Astrocyte of the spinal cord (primary cell): ENCODE measurements at regions not wholly inside any gene's neighbourhood (a gene's known extent, or its start where the extent isn't known, plus 50 kb on each side); places are given as distances from the start of the nearest gene placed in this dataset.

Experiments used
- DNase-seq: peaks from one replicate; pipeline ENCODE4 v3.0.0; 2011; ENCODE audit warnings: low read depth, low spot score
- H3K4me3 ChIP-seq: 2 replicates; pipeline ENCODE4 v1.5.1; 2011; ENCODE audit warnings: low read depth, mild to moderate bottlenecking, low read length, moderate library complexity
- in situ Hi-C: cut with HindIII; loops from 2 replicates; pipeline ENCODE4 v1.10.0; 2017; ENCODE audit warnings: low sequenced_read_pairs
- TF ChIP-seq, protein P1 (sequence below): IDR thresholded peaks from 2 replicates; pipeline ENCODE4 v1.5.1; 2012; ENCODE audit warnings: low read depth, mild to moderate bottlenecking, low read length, inconsistent platforms

GRCh38 chr3:21328711-21329390 lies 422.2 kb downstream of the ZNF385D start:
- in situ Hi-C loops = no loop called here
- TF ChIP-seq, protein P1, sequence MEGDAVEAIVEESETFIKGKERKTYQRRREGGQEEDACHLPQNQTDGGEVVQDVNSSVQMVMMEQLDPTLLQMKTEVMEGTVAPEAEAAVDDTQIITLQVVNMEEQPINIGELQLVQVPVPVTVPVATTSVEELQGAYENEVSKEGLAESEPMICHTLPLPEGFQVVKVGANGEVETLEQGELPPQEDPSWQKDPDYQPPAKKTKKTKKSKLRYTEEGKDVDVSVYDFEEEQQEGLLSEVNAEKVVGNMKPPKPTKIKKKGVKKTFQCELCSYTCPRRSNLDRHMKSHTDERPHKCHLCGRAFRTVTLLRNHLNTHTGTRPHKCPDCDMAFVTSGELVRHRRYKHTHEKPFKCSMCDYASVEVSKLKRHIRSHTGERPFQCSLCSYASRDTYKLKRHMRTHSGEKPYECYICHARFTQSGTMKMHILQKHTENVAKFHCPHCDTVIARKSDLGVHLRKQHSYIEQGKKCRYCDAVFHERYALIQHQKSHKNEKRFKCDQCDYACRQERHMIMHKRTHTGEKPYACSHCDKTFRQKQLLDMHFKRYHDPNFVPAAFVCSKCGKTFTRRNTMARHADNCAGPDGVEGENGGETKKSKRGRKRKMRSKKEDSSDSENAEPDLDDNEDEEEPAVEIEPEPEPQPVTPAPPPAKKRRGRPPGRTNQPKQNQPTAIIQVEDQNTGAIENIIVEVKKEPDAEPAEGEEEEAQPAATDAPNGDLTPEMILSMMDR = no peak
- DNase-seq = no peak

DNA sequence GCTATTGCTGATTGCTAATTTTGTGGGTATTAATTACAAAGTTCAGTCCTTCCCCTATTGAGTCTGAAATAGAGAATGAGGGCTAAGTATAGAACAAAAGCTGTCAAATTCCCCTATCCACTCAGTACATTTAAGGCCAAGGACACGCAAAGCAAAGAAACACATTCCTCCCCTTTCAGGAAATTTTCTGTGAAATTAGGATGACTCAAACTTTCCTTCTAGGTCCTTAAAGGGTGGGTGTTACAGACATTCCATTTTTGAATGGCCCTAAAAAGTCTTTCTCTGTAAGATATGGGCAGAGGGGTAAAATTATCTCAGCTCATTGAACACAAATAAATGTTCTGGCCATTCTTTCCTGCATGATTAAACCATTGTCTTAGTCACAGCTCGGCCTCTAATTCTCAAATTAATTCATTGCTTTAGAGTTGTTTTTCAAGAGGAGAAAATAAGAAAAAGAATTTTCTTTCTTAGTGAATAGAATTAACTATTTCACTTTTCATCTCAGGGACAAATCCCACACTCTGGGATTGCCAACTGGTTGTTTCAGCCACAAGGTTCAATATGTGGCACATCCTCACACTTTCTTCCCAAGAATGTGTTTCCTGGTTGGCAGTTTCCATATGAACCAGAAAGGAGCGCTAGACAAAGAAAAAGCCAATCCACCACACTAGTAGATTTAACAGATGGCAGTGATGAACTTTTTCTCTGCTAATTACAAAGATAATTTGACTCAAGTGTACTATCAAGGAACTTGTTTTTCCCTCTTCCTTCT lies 424.1 kb downstream of the ZNF385D start:
- TF ChIP-seq, protein P1 = no peak
- peak; percentile 78 for DNase-seq
- in situ Hi-C loops = no loop called here
- H3K4me3 ChIP-seq = no peak overlapping the region

More at GRCh38 chr3:21328711-21329390, 422.2 kb downstream of the ZNF385D start:
- no peak overlapping the region for H3K4me3 ChIP-seq

DNA sequence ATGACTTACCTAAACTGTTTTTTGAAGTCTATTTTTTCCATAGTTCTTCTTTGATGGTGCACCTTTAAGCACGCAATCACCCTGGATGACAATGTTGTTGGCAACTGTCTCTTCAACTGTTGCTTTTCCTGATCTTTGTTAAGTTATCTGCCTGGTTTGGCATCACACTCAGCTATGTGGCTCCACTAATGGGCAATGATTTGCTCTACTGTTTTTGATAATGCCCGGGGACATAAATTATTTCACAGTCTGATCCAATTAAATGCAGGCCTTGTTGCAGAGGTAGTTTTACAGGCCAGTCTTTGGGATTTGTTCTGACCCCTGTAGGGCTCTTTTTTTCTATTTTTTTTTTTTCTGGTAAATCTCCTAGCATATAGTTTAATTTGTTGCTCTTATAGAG lies 436.3 kb downstream of the ZNF385D start:
- no peak overlapping the region for H3K4me3 ChIP-seq
- TF ChIP-seq, protein P1 = no peak
- no peak for DNase-seq
- in situ Hi-C loops = no loop called here

DNA sequence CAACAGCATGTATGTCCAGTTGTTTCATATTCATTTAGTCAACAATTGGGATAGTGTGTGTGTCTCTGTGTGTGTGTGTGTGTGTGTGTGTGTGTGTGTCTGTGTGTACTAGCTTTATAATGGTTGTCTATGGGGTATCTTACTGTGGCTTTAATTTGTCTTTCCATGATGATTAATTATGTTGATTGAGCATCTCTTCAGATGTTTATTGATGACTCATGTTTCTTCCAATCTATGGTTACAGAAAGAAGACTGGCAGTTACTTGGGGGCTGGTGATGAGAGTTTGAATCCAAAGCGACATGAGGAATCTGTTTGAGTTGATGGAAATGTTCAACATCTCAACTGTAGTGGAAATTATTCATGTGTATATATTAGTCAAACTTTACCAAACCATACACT lies 440.1 kb downstream of the ZNF385D start:
- in situ Hi-C loops = no loop called here
- no peak for DNase-seq
- TF ChIP-seq, protein P1 = no peak

DNA sequence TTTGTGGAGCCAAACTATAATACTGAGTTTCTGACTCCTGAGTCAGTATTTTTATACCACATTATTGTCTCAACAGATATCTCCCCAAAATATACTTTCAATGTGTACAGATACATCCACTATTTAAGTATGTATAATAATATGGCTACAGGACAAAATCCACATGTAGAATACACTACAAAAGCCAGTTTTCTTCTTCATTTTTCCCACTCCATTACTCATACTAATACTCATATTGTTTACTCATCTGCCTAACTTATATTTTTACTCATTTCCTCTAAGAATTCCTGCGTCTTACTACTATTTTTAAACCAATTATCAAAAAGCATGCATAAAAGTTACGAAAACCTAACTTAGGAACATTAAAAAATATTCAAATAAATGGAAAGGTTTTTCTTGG lies 440.8 kb downstream of the ZNF385D start:
- TF ChIP-seq, protein P1 = no peak
- in situ Hi-C loops = no loop called here
- DNase-seq = no peak
- no peak overlapping the region for H3K4me3 ChIP-seq

More for the DNA sequence above, 440.1 kb downstream of the ZNF385D start:
- no peak overlapping the region for H3K4me3 ChIP-seq

DNA sequence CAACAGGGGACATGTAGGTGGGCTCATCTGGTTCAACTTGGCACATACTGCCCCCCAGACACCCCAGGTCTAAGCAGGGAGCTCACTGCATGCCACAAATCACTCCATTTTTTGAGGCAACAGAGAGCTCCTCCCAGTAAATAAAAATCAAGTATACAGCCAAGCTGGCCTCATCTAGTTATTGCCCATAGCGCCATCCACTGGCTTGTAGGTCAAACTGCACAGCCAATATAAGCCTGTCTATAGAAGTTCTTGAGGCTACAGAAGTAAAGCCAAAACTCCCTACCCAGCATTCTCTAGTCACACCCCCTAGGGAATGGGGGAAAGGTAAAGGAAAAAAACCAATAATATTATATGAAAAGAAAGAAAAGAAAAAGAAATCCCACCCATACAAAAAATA lies 453.7 kb downstream of the ZNF385D start:
- DNase-seq = no peak
- in situ Hi-C loops = no loop called here
- TF ChIP-seq, protein P1 = no peak
- no peak overlapping the region for H3K4me3 ChIP-seq
